OCI-LY7 (cell line): ENCODE measurements at regions not wholly inside any gene's neighbourhood (a gene's known extent, or its start where the extent isn't known, plus 50 kb on each side); places are given as distances from the start of the nearest gene placed in this dataset.

Experiments used
- CTCF ChIP-seq: fragments of 200-600 bp; sonication (generic); conservative IDR thresholded peaks from 2 replicates; pipeline ENCODE4 v1.5.1; 2014; ENCODE audit warnings: mild to moderate bottlenecking, antibody characterized with exemption, low read length, moderate library complexity, mixed read lengths
- EZH2phosphoT487 ChIP-seq: fragments of 200-600 bp; sonication (generic); IDR thresholded peaks from 2 replicates; pipeline ENCODE4 v1.6.1; 2018; ENCODE audit warnings: low read depth, borderline replicate concordance, mild to moderate bottlenecking, mixed run types, antibody characterized with exemption, low read length, moderate library complexity, mixed read lengths

GRCh38 chr12:58309806-58310205 lies 368.4 kb downstream of the ATP23 start:
- TF ChIP-seq CTCF (no peak), EZH2phosphoT487 (no peak)
